ENCODE measurements at regions not wholly inside any gene's neighbourhood (a gene's known extent, or its start where the extent isn't known, plus 50 kb on each side); places are given as distances from the start of the nearest gene placed in this dataset.
"Not testable (repeated sequence)": the region's sequence is repeated elsewhere in the genome, so short reads cannot be mapped to it uniquely, and the experiment has no call there.

GRCh38 chr12:131272283-131272814 is 318.6 kb downstream of the ADGRD1 start:
- not testable (repeated sequence) for H3K4me3 ChIP-seq, H3K27me3 ChIP-seq, H3K36me3 ChIP-seq, DNase-seq, H3K9me3 ChIP-seq

GRCh38 chr12:131273291-131273845 is 319.7 kb downstream of the ADGRD1 start:
- Histone ChIP-seq H3K36me3 (no peaks in the 10 kb centered on the region), H3K27me3 (no peaks in the 10 kb centered on the region), H3K4me3 (no peak overlapping the region), H3K9me3 (no peaks in the 10 kb centered on the region)
- DNase-seq = no peak

- DNase-seq = no peak
- no peaks in the 10 kb centered on the region for H3K9me3 ChIP-seq
- H3K36me3 ChIP-seq = no peaks in the 10 kb centered on the region
- H3K27me3 ChIP-seq = 0 out of 2 replicates have a peak, but pooled peaks cover 2% of the 10 kb centered on the region
- H3K4me3 ChIP-seq = no peak overlapping the region
These were observed 320.4 kb downstream of the ADGRD1 start for GRCh38 chr12:131274061-131274460.

GRCh38 chr12:131274906-131275305 is 321.2 kb downstream of the ADGRD1 start:
- H3K36me3 ChIP-seq = no peaks in the 10 kb centered on the region
- H3K27me3 ChIP-seq = 0 out of 2 replicates have a peak, but pooled peaks cover 2% of the 10 kb centered on the region
- no peak overlapping the region for H3K4me3 ChIP-seq
- no peaks in the 10 kb centered on the region for H3K9me3 ChIP-seq
- DNase-seq = no peak

- no peak for DNase-seq
- no peaks in the 10 kb centered on the region for H3K9me3 ChIP-seq
- 0 out of 2 replicates have a peak, but pooled peaks cover 2% of the 10 kb centered on the region for H3K27me3 ChIP-seq
- H3K36me3 ChIP-seq = no peaks in the 10 kb centered on the region
- H3K4me3 ChIP-seq = no peak overlapping the region
These were observed 322.1 kb downstream of the ADGRD1 start for GRCh38 chr12:131275824-131276223.

- DNase-seq = no peak
- no peaks in the 10 kb centered on the region for H3K36me3 ChIP-seq
- H3K4me3 ChIP-seq = no peak overlapping the region
- H3K9me3 ChIP-seq = no peaks in the 10 kb centered on the region
- 0 out of 2 replicates have a peak, but pooled peaks cover 2% of the 10 kb centered on the region for H3K27me3 ChIP-seq
These were observed 322.9 kb downstream of the ADGRD1 start for GRCh38 chr12:131276501-131277185.

GRCh38 chr12:131277186-131278091 is 323.7 kb downstream of the ADGRD1 start:
- not testable (repeated sequence) for H3K4me3 ChIP-seq, H3K9me3 ChIP-seq, H3K27me3 ChIP-seq, H3K36me3 ChIP-seq, DNase-seq

GRCh38 chr12:131278451-131279115 is 324.9 kb downstream of the ADGRD1 start:
- not testable (repeated sequence) for DNase-seq, H3K4me3 ChIP-seq, H3K27me3 ChIP-seq, H3K9me3 ChIP-seq, H3K36me3 ChIP-seq

- Histone ChIP-seq H3K27me3 (0 out of 2 replicates have a peak, but pooled peaks cover 2% of the 10 kb centered on the region), H3K36me3 (no peaks in the 10 kb centered on the region), H3K4me3 (no peak overlapping the region), H3K9me3 (no peaks in the 10 kb centered on the region)
- DNase-seq = no peak
These were observed 325.7 kb downstream of the ADGRD1 start for GRCh38 chr12:131279281-131279921.

GRCh38 chr12:131280426-131280825 is 326.7 kb downstream of the ADGRD1 start:
- Histone ChIP-seq H3K36me3 (no peaks in the 10 kb centered on the region), H3K27me3 (0 out of 2 replicates have a peak, but pooled peaks cover 2% of the 10 kb centered on the region), H3K9me3 (no peaks in the 10 kb centered on the region), H3K4me3 (no peak overlapping the region)
- DNase-seq = no peak

- no peak for DNase-seq
- Histone ChIP-seq H3K4me3 (no peak overlapping the region), H3K9me3 (no peaks in the 10 kb centered on the region), H3K36me3 (no peaks in the 10 kb centered on the region), H3K27me3 (0 out of 2 replicates have a peak, but pooled peaks cover 2% of the 10 kb centered on the region)
These were observed 327.3 kb downstream of the ADGRD1 start for GRCh38 chr12:131281016-131281415.

- H3K9me3 ChIP-seq = no peaks in the 10 kb centered on the region
- H3K27me3 ChIP-seq = 0 out of 2 replicates have a peak, but pooled peaks cover 2% of the 10 kb centered on the region
- H3K36me3 ChIP-seq = no peaks in the 10 kb centered on the region
- H3K4me3 ChIP-seq = no peak overlapping the region
- no peak for DNase-seq
These were observed 328.8 kb downstream of the ADGRD1 start for GRCh38 chr12:131282292-131283080.

- Histone ChIP-seq H3K36me3 (no peaks in the 10 kb centered on the region), H3K9me3 (no peaks in the 10 kb centered on the region), H3K27me3 (0 out of 2 replicates have a peak, but pooled peaks cover 2% of the 10 kb centered on the region), H3K4me3 (no peak overlapping the region)
- no peak for DNase-seq
These were observed 329.6 kb downstream of the ADGRD1 start for GRCh38 chr12:131283191-131283861.

- not testable (repeated sequence) for H3K4me3 ChIP-seq, DNase-seq, H3K27me3 ChIP-seq, H3K9me3 ChIP-seq, H3K36me3 ChIP-seq
These were observed 330.4 kb downstream of the ADGRD1 start for GRCh38 chr12:131283862-131284825.
